Keratinocyte (primary cell): ENCODE measurements at regions not wholly inside any gene's neighbourhood (a gene's known extent, or its start where the extent isn't known, plus 50 kb on each side); places are given as distances from the start of the nearest gene placed in this dataset.

Source experiments
- DNase-seq: peaks from one replicate; pipeline ENCODE4 v3.0.0-alpha.2; 2011; ENCODE audit warnings: low read depth, missing footprints, low spot score
- FAIRE-seq: peaks from 2 replicates; lab custom pipeline; 2011; peaks lifted over from hg19 to GRCh38; lab: Jason Lieb, UNC
- H2AFZ ChIP-seq: 2 replicates; pipeline ENCODE4 v1.6.0; 2012; ENCODE audit warnings: low read length, control low read depth, inconsistent platforms; ENCODE audit not compliant: control insufficient read depth
- H3K27ac ChIP-seq: 2 replicates; pipeline ENCODE4 v1.5.1; 2011; ENCODE audit warnings: low read length; ENCODE audit not compliant: control insufficient read depth, insufficient read depth
- H3K27me3 ChIP-seq: 3 replicates; pipeline ENCODE4 v1.6.0; 2011; ENCODE audit warnings: low read length; ENCODE audit not compliant: control insufficient read depth, insufficient read depth; ENCODE audit errors: extremely low read depth
- H3K36me3 ChIP-seq, 2 experiments: 2 replicates in 1 of 2; 3 replicates in 1 of 2; pipeline ENCODE4 v1.5.1; 2011; ENCODE audit warnings: low read length in 2 of 2, mild to moderate bottlenecking in 1 of 2; ENCODE audit not compliant: control insufficient read depth in 2 of 2, insufficient read depth in 2 of 2; ENCODE audit errors: extremely low read depth in 1 of 2
- H3K4me1 ChIP-seq: 3 replicates; pipeline ENCODE4 v1.5.1; 2011; ENCODE audit warnings: low read length; ENCODE audit not compliant: control insufficient read depth, insufficient read depth; ENCODE audit errors: extremely low read depth
- H3K4me2 ChIP-seq: 3 replicates; pipeline ENCODE4 v1.6.0; 2011; ENCODE audit warnings: low read depth, low read length; ENCODE audit not compliant: control insufficient read depth, insufficient read depth; ENCODE audit errors: extremely low read depth
- H3K4me3 ChIP-seq, 3 experiments: fragments of 200-600 bp in 1 of 3; sonication (generic) in 1 of 3; 2 replicates in 2 of 3; 3 replicates in 1 of 3; pipeline ENCODE4 v1.5.1; 2011 to 2016; ENCODE audit warnings: low read length in 3 of 3, mild to moderate bottlenecking in 3 of 3, control low read depth in 2 of 3, inconsistent platforms in 1 of 3, low read depth in 1 of 3, mixed read lengths in 1 of 3, mixed run types in 1 of 3, moderate library complexity in 1 of 3; ENCODE audit not compliant: control insufficient read depth in 2 of 3, insufficient read depth in 2 of 3; ENCODE audit errors: extremely low read depth in 1 of 3
- H3K79me2 ChIP-seq: 2 replicates; pipeline ENCODE4 v1.6.0; 2012; ENCODE audit warnings: low read length; ENCODE audit not compliant: control insufficient read depth, insufficient read depth
- H3K9ac ChIP-seq: 3 replicates; pipeline ENCODE4 v1.6.0; 2011; ENCODE audit warnings: low read length; ENCODE audit not compliant: control insufficient read depth, insufficient read depth; ENCODE audit errors: extremely low read depth
- H3K9me1 ChIP-seq: 3 replicates; pipeline ENCODE4 v1.6.0; 2011; ENCODE audit warnings: low read length; ENCODE audit not compliant: control insufficient read depth, insufficient read depth; ENCODE audit errors: extremely low read depth
- H3K9me3 ChIP-seq: 2 replicates; pipeline ENCODE4 v1.5.1; 2012; ENCODE audit warnings: low read depth, low read length; ENCODE audit not compliant: control insufficient read depth
- H4K20me1 ChIP-seq: 3 replicates; pipeline ENCODE4 v1.6.0; 2011; ENCODE audit warnings: low read length; ENCODE audit not compliant: control insufficient read depth, insufficient read depth; ENCODE audit errors: extremely low read depth
- CTCF ChIP-seq, 3 experiments: IDR thresholded peaks in 1 of 3; conservative IDR thresholded peaks in 1 of 3; optimal IDR thresholded peaks in 1 of 3; 2 replicates in 2 of 3; 3 replicates in 1 of 3; pipeline versions ENCODE3 to v1.5.1; 2011; ENCODE audit warnings: low read length in 3 of 3, mild to moderate bottlenecking in 3 of 3, moderate library complexity in 2 of 3, control low read depth in 1 of 3, inconsistent platforms in 1 of 3; ENCODE audit not compliant: insufficient read depth in 2 of 3; ENCODE audit errors: extremely low read depth in 1 of 3
- EZH2 ChIP-seq: IDR thresholded peaks from one replicate; pipeline ENCODE4 v1.6.1; 2012; ENCODE audit warnings: inconsistent platforms, mild to moderate bottlenecking, low read length, moderate library complexity
- dilution Hi-C: fragments of 300-500 bp; cut with MboI; formaldehyde crosslinking; loops from one replicate; pipeline ENCODE4 v1.7.0; 2020; ENCODE audit warnings: low sequenced_read_pairs; ENCODE audit not compliant: extremely low pct_ligation_motif_present

GRCh38 chr2:76498360-76498759 lies 787.6 kb upstream of the GCFC2 start:
- DNase-seq (no peak), FAIRE-seq (no peak)
- Histone ChIP-seq H4K20me1 (no peaks in the 10 kb centered on the region), H3K4me3 (no peak overlapping the region), H2AFZ (no peak overlapping the region), H3K9me3 (no peaks in the 10 kb centered on the region), H3K4me1 (no peaks in the 10 kb centered on the region), H3K27me3 (no peaks in the 10 kb centered on the region), H3K9ac (no peak overlapping the region), H3K79me2 (no peaks in the 10 kb centered on the region), H3K36me3 (no peaks in the 10 kb centered on the region), H3K9me1 (no peaks in the 10 kb centered on the region), H3K4me2 (no peak overlapping the region), H3K27ac (no peak overlapping the region)
- dilution Hi-C loops = no loop called here
- TF ChIP-seq EZH2 (no peak), CTCF (optimal IDR thresholded peaks at IDR 0.05 in 1 of 3, IDR thresholded peaks at IDR 0.05 in 1 of 3, conservative IDR thresholded peaks at IDR 0.05 in 1 of 3; ENCODE audit: extremely low read depth in 1 of 3, insufficient read depth in 2 of 3, low read length in 3 of 3) (no peak)

- no peaks in the 10 kb centered on the region for H3K9me1 ChIP-seq
- dilution Hi-C loops = no loop called here
- no peaks in the 10 kb centered on the region for H3K4me1 ChIP-seq
- no peaks in the 10 kb centered on the region for H3K27me3 ChIP-seq
- no peak overlapping the region for H3K27ac ChIP-seq
- H3K4me2 ChIP-seq = no peak overlapping the region
- no peaks in the 10 kb centered on the region for H3K36me3 ChIP-seq
- no peaks in the 10 kb centered on the region for H3K9me3 ChIP-seq
- no peak overlapping the region for H3K4me3 ChIP-seq
- H3K9ac ChIP-seq = no peak overlapping the region
- TF ChIP-seq EZH2 = no peak
- no peak for TF ChIP-seq CTCF (optimal IDR thresholded peaks at IDR 0.05 in 1 of 3, IDR thresholded peaks at IDR 0.05 in 1 of 3, conservative IDR thresholded peaks at IDR 0.05 in 1 of 3; ENCODE audit: extremely low read depth in 1 of 3, insufficient read depth in 2 of 3, low read length in 3 of 3)
- no peak for DNase-seq
- no peaks in the 10 kb centered on the region for H4K20me1 ChIP-seq
- FAIRE-seq = no peak
- H3K79me2 ChIP-seq = no peaks in the 10 kb centered on the region
- no peak overlapping the region for H2AFZ ChIP-seq
Observed at GRCh38 chr2:76491503-76491902, 780.8 kb upstream of the GCFC2 start.
